GM19452 (cell line): ENCODE measurements at regions not wholly inside any gene's neighbourhood (a gene's known extent, or its start where the extent isn't known, plus 50 kb on each side); places are given as distances from the start of the nearest gene placed in this dataset.
"Not testable (repeated sequence)": the region's sequence is repeated elsewhere in the genome, so short reads cannot be mapped to it uniquely, and the experiment has no call there.

ENCODE experiments used
- ATAC-seq: cut with Tn5 transposase; IDR thresholded peaks from one replicate; pipeline ENCODE4 v1.9.1; 2021; ENCODE audit not compliant: unreplicated experiment

- ATAC-seq = no peak
These were observed 628.6 kb upstream of the POM121L12 start for GRCh38 chr7:52406808-52407207.

- no peak for ATAC-seq
These were observed 652.7 kb upstream of the POM121L12 start for GRCh38 chr7:52382731-52383130.

- ATAC-seq = no peak
These were observed 665.5 kb upstream of the POM121L12 start for GRCh38 chr7:52369922-52370321.

- no peak for ATAC-seq
These were observed 670.1 kb upstream of the POM121L12 start for GRCh38 chr7:52365349-52365748.

- no peak for ATAC-seq
These were observed 672.9 kb upstream of the POM121L12 start for GRCh38 chr7:52362521-52362920.

GRCh38 chr7:52360541-52360940 lies 674.9 kb upstream of the POM121L12 start:
- ATAC-seq = no peak

- ATAC-seq = no peak
These were observed 680.4 kb upstream of the POM121L12 start for GRCh38 chr7:52355053-52355452.

GRCh38 chr7:52352013-52352981 lies 683.1 kb upstream of the POM121L12 start:
- no peak for ATAC-seq

GRCh38 chr7:52344015-52344414 lies 691.4 kb upstream of the POM121L12 start:
- no peak for ATAC-seq

GRCh38 chr7:52340067-52340466 lies 695.4 kb upstream of the POM121L12 start:
- ATAC-seq = no peak

GRCh38 chr7:52328328-52328727 lies 707.1 kb upstream of the POM121L12 start:
- ATAC-seq = not testable (repeated sequence)

- ATAC-seq = no peak
These were observed 710.2 kb upstream of the POM121L12 start for GRCh38 chr7:52325237-52325636.

- no peak for ATAC-seq
These were observed 712.2 kb upstream of the POM121L12 start for GRCh38 chr7:52323202-52323746.

- no peak for ATAC-seq
These were observed 714.8 kb upstream of the POM121L12 start for GRCh38 chr7:52320610-52321009.

GRCh38 chr7:52317921-52318320 lies 717.5 kb upstream of the POM121L12 start:
- ATAC-seq = no peak

GRCh38 chr7:52311886-52312285 lies 723.5 kb upstream of the POM121L12 start:
- ATAC-seq = no peak

- no peak for ATAC-seq
These were observed 725.8 kb upstream of the POM121L12 start for GRCh38 chr7:52309631-52310030.

- no peak for ATAC-seq
These were observed 732.5 kb upstream of the POM121L12 start for GRCh38 chr7:52302765-52303520.

- no peak for ATAC-seq
These were observed 738.3 kb upstream of the POM121L12 start for GRCh38 chr7:52297128-52297527.

- ATAC-seq = no peak
These were observed 740.5 kb upstream of the POM121L12 start for GRCh38 chr7:52294942-52295341.

- ATAC-seq = no peak
These were observed 746.2 kb upstream of the POM121L12 start for GRCh38 chr7:52289247-52289646.

GRCh38 chr7:52287698-52288097 lies 747.7 kb upstream of the POM121L12 start:
- ATAC-seq = no peak
